Hindlimb muscle (tissue), 1 donor: ENCODE measurements at regions not wholly inside any gene's neighbourhood (a gene's known extent, or its start where the extent isn't known, plus 50 kb on each side); places are given as distances from the start of the nearest gene placed in this dataset.

Experiments
- DNase-seq: peaks from one replicate; pipeline ENCODE4 v3.0.0-alpha.2; 2013

- DNase-seq = no peak
Measured at GRCh38 chr11:114758627-114759026, 80.3 kb downstream of the NXPE2 start.

GRCh38 chr11:114762408-114762807, 84.1 kb downstream of the NXPE2 start:
- peak; percentile 73 for DNase-seq

GRCh38 chr11:114764563-114764962, 86.2 kb downstream of the NXPE2 start:
- DNase-seq = no peak

- DNase-seq = no peak
Measured at GRCh38 chr11:114771172-114771571, 92.8 kb downstream of the NXPE2 start.

GRCh38 chr11:114773541-114774338, 95.4 kb downstream of the NXPE2 start:
- no peak for DNase-seq

GRCh38 chr11:114774599-114775361, 96.5 kb downstream of the NXPE2 start:
- DNase-seq = peak; percentile 60

GRCh38 chr11:114775875-114776621, 97.7 kb downstream of the NXPE2 start:
- DNase-seq = no peak

GRCh38 chr11:114776956-114777355, 98.6 kb downstream of the NXPE2 start:
- DNase-seq = no peak

- no peak for DNase-seq
Measured at GRCh38 chr11:114779189-114779588, 100.9 kb downstream of the NXPE2 start.

- DNase-seq = no peak
Measured at GRCh38 chr11:114782650-114783310, 104.5 kb downstream of the NXPE2 start.

GRCh38 chr11:114783805-114784204, 105.5 kb downstream of the NXPE2 start:
- no peak for DNase-seq

- DNase-seq = no peak
Measured at GRCh38 chr11:114784216-114784615, 105.9 kb downstream of the NXPE2 start.

GRCh38 chr11:114784891-114785290, 106.6 kb downstream of the NXPE2 start:
- no peak for DNase-seq

- DNase-seq = no peak
Measured at GRCh38 chr11:114785820-114786219, 107.5 kb downstream of the NXPE2 start.

- no peak for DNase-seq
Measured at GRCh38 chr11:114787126-114787525, 108.8 kb downstream of the NXPE2 start.

GRCh38 chr11:114790910-114791309, 112.6 kb downstream of the NXPE2 start:
- no peak for DNase-seq

GRCh38 chr11:114794048-114794684, 115.8 kb downstream of the NXPE2 start:
- DNase-seq = no peak

- DNase-seq = no peak
Measured at GRCh38 chr11:114796954-114797721, 118.8 kb downstream of the NXPE2 start.

GRCh38 chr11:114799476-114799875, 121.1 kb downstream of the NXPE2 start:
- no peak for DNase-seq

- DNase-seq = no peak
Measured at GRCh38 chr11:114801773-114802172, 123.4 kb downstream of the NXPE2 start.

GRCh38 chr11:114802878-114803277, 124.6 kb downstream of the NXPE2 start:
- no peak for DNase-seq
